ENCODE measurements at regions not wholly inside any gene's neighbourhood (a gene's known extent, or its start where the extent isn't known, plus 50 kb on each side); places are given as distances from the start of the nearest gene placed in this dataset.

- TF ChIP-seq ESRRG (CRISPR knock-in tag; IDR thresholded peaks at IDR 0.05) (no peak), CSRNP3 (CRISPR knock-in tag; IDR thresholded peaks at IDR 0.05) (no peak), TCF4 (CRISPR knock-in tag; IDR thresholded peaks at IDR 0.05; ENCODE audit: borderline replicate concordance) (no peak), ZNF565 (CRISPR knock-in tag; conservative IDR thresholded peaks at IDR 0.05; ENCODE audit: low read depth) (no peak)
- no peak for ATAC-seq
Measured at GRCh38 chr12:111126331-111126730, 206.0 kb upstream of the MYL2 start.

- no peak for ATAC-seq
- TF ChIP-seq PPARA (CRISPR knock-in tag; IDR thresholded peaks at IDR 0.05; ENCODE audit: borderline replicate concordance) (no peak), ZFP30 (CRISPR knock-in tag; IDR thresholded peaks at IDR 0.05) (no peak)
Measured at GRCh38 chr12:111124183-111124582, 203.8 kb upstream of the MYL2 start.

- TF ChIP-seq RARB (CRISPR knock-in tag; IDR thresholded peaks at IDR 0.05) (no peak), BACH2 (CRISPR knock-in tag; IDR thresholded peaks at IDR 0.05; ENCODE audit: borderline replicate concordance) (no peak), OSR1 (CRISPR knock-in tag; IDR thresholded peaks at IDR 0.05) (no peak), ISL1 (CRISPR knock-in tag; IDR thresholded peaks at IDR 0.05) (no peak), ZNF8 (CRISPR knock-in tag; IDR thresholded peaks at IDR 0.05) (no peak), CREB5 (CRISPR knock-in tag; IDR thresholded peaks at IDR 0.05; ENCODE audit: low read depth) (no peak), PATZ1 (CRISPR knock-in tag; IDR thresholded peaks at IDR 0.05; ENCODE audit: borderline replicate concordance) (no peak), ZNF565 (CRISPR knock-in tag; conservative IDR thresholded peaks at IDR 0.05; ENCODE audit: low read depth) (no peak), GLIS3 (CRISPR knock-in tag; IDR thresholded peaks at IDR 0.05) (no peak), POU6F1 (CRISPR knock-in tag; IDR thresholded peaks at IDR 0.05; ENCODE audit: borderline replicate concordance, low read depth) (no peak), ZFP3 (CRISPR knock-in tag; IDR thresholded peaks at IDR 0.05) (no peak), CSRNP3 (CRISPR knock-in tag; IDR thresholded peaks at IDR 0.05) (no peak), TSHZ2 (CRISPR knock-in tag; IDR thresholded peaks at IDR 0.05) (no peak)
- ATAC-seq: no peak
Measured at GRCh38 chr12:111123390-111123789, 203.0 kb upstream of the MYL2 start.

- no peak for ATAC-seq
- TF ChIP-seq ZFP30 (CRISPR knock-in tag; IDR thresholded peaks at IDR 0.05) (no peak), PPARA (CRISPR knock-in tag; IDR thresholded peaks at IDR 0.05; ENCODE audit: borderline replicate concordance) (no peak), PATZ1 (CRISPR knock-in tag; IDR thresholded peaks at IDR 0.05; ENCODE audit: borderline replicate concordance) (no peak), CSDC2 (CRISPR knock-in tag; IDR thresholded peaks at IDR 0.05) (no peak), ISL1 (CRISPR knock-in tag; IDR thresholded peaks at IDR 0.05) (no peak), TSHZ2 (CRISPR knock-in tag; IDR thresholded peaks at IDR 0.05) (no peak), CSRNP3 (CRISPR knock-in tag; IDR thresholded peaks at IDR 0.05) (no peak)
Measured at GRCh38 chr12:111122458-111122878, 202.1 kb upstream of the MYL2 start.
